ENCODE measurements at regions not wholly inside any gene's neighbourhood (a gene's known extent, or its start where the extent isn't known, plus 50 kb on each side); places are given as distances from the start of the nearest gene placed in this dataset.
A peak's percentile ranks its signal among the peaks of the same experiment; 100 is the strongest.

DNA sequence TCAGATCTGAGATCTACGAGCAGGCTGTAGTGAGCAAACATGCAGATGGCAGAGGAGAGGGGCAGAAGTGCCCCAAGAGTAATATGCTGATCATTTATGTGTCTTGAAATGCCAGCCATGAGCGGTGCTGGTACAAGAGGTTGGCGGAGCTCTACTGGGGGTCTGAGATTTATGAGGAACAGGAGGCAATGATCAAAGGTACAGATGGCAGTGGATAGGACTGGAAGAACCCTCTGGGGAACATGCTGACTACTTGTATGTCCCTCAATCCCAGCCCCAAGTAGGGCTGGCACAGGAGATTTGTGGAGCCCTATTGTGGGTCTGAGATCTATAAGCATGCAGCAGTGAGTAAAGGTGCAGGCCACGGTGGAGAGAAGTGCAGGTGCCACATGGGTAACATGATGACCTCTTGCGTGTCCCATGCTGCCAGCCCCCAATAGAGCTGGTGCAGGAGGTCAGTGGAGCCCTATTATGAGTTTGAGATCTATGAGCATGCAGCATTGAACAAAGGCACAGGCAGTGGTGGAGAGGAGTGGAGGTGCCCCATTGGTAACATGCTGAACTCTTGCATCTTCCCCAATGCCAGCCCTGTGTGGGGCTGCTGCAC lies 97.2 kb upstream of the ZNF678 start:
- H3K36me3 Mint-ChIP-seq: no peaks in the 10 kb centered on the region
- DNase-seq (ENCODE audit: low spot score) (no peak), ATAC-seq (peak; percentile 15 to 20)
- no peak overlapping the region for H3K4me3 Mint-ChIP-seq
- no peaks in the 10 kb centered on the region for H3K4me1 Mint-ChIP-seq (ENCODE audit: low read depth in 2 of 2)
- H3K9me3 Mint-ChIP-seq: no peaks in the 10 kb centered on the region
- H3K27ac Mint-ChIP-seq: no peak overlapping the region
- H3K27me3 Mint-ChIP-seq: peaks cover 7 to 10% of the 10 kb centered on the region in 2 donors

- peaks cover 6 to 8% of the 10 kb centered on the region in 2 donors for H3K27me3 Mint-ChIP-seq
- no peaks in the 10 kb centered on the region for H3K36me3 Mint-ChIP-seq
- H3K4me1 Mint-ChIP-seq (ENCODE audit: low read depth in 2 of 2): no peaks in the 10 kb centered on the region
- no peak for DNase-seq (ENCODE audit: low spot score)
- H3K27ac Mint-ChIP-seq: no peak overlapping the region
- peak; percentile 15 to 34 for ATAC-seq
- no peaks in the 10 kb centered on the region for H3K9me3 Mint-ChIP-seq
- no peak overlapping the region for H3K4me3 Mint-ChIP-seq
Measured at GRCh38 chr1:227465256-227465655, 98.1 kb upstream of the ZNF678 start.

DNA sequence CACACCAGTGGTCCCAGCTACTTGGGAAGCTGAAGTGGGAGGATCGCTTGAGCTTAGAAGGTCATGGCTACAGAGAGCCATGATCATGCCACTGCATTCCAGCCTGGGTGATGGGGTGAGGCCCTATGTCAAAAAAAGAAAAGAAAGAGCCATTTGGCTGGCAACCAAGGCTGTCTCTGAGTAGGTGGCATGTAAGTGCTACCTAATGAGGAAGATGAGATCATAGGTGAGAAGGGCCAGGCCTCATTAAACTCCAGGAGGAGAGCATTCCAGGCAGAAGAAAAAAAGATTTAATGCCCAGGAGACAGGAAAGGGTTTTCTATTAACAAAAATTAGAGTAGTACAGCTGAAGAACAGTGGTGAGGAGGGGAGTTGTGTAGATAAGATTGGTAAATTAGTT lies 103.4 kb upstream of the ZNF678 start:
- H3K36me3 Mint-ChIP-seq: no peaks in the 10 kb centered on the region
- no peak for ATAC-seq

DNA sequence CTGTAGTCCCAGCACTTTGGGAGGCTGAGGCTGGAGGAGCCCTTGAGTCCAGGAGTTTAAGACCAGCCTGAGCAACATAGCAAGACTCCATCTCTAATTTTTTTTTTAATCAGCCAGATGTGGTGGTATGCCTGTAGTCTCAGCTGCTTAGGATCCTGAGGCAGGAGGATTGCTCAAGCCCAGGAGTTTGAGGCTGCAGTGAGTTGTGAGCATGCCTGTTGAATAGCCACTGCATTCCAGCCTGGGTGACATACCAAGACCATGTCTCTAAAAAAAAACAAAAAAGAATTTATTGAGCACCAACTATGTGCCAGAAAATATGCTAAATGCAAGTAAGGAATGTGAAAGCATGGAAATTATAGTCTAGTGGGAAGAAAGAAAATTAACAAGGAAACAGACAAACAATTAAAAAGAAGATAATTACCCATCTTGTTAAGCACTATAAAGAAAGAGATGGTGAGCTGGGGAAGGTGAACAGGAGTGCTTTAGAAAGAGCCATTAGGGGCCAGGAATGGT lies 104.0 kb upstream of the ZNF678 start:
- H3K4me3 Mint-ChIP-seq: no peak overlapping the region
- H3K27me3 Mint-ChIP-seq: peaks cover 20 to 36% of the 10 kb centered on the region in 2 donors
- no peaks in the 10 kb centered on the region for H3K36me3 Mint-ChIP-seq
- DNase-seq (ENCODE audit: low spot score) (no peak), ATAC-seq (no peak)
- H3K27ac Mint-ChIP-seq: no peak overlapping the region
- H3K9me3 Mint-ChIP-seq: no peaks in the 10 kb centered on the region
- H3K4me1 Mint-ChIP-seq (ENCODE audit: low read depth in 2 of 2): no peaks in the 10 kb centered on the region

More for the DNA sequence above, 103.4 kb upstream of the ZNF678 start:
- no peak for DNase-seq (ENCODE audit: low spot score)
- Mint-ChIP-seq H3K27ac (no peak overlapping the region), H3K9me3 (no peaks in the 10 kb centered on the region), H3K4me1 (ENCODE audit: low read depth in 2 of 2) (no peaks in the 10 kb centered on the region), H3K27me3 (peaks cover 17 to 30% of the 10 kb centered on the region in 2 donors), H3K4me3 (no peak overlapping the region)

DNA sequence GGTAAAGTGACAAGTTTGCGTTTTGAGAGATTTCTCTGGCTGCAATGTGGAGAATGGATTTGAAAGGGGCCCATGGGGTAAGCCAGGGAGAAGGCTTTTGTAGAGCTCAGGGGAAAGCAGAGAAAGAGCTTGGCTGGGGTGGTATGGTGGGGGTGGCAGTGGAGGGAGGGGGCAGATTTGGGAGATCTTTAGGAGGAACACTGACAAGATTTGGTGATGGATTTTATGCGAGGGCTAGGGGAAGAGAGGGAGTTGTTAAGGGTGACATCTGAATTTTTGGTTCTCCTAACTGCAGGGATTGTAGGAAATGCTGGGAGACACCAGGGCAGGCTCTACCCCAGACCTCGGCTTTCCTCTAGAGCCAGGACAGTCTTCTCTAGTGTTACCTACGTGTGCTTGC lies 108.7 kb upstream of the ZNF678 start:
- no peaks in the 10 kb centered on the region for H3K4me1 Mint-ChIP-seq (ENCODE audit: low read depth in 2 of 2)
- H3K4me3 Mint-ChIP-seq: no peak overlapping the region
- ATAC-seq (no peak), DNase-seq (ENCODE audit: low spot score) (no peak)
- H3K27me3 Mint-ChIP-seq: peaks cover 26 to 44% of the 10 kb centered on the region in 2 donors
- H3K27ac Mint-ChIP-seq: no peak overlapping the region
- H3K36me3 Mint-ChIP-seq: no peaks in the 10 kb centered on the region
- no peaks in the 10 kb centered on the region for H3K9me3 Mint-ChIP-seq

DNA sequence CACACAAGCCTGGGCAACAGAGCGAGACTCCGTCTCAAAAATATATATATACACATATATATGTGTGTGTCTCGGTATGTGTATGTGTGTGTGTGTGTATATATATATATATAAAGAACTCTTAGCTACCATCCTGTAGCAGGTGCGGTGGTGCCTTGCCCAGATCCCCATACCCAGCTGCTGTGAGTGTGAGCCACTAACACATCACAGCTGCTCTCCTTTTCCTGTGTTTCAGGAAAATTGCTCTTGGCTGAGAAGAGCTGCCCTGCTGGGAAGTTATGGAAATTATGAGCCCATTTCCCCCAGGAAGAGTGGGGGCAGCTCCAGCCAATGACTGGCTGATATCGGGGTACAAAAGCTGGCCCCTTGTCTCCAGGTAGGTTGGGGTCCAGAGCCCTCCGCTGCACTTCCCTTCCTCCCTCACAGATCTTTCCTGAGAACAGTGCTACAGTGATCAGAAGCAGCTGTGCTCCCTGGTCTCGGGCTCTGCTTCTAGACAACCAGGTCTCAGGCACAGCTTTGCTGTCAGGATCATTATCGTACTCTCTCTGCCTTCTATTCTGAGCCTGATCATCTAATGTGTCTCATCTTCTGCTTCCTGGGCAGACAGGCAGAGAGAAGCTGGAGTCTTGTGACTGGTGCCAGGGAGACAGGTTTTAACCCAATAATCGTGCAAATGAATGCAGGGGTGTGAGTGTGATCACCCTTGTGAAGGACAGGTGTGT lies 109.6 kb upstream of the ZNF678 start:
- Mint-ChIP-seq H3K36me3 (no peaks in the 10 kb centered on the region), H3K4me1 (ENCODE audit: low read depth in 2 of 2) (no peaks in the 10 kb centered on the region), H3K27me3 (peaks cover 28 to 44% of the 10 kb centered on the region in 2 donors), H3K27ac (no peak overlapping the region), H3K9me3 (no peaks in the 10 kb centered on the region), H3K4me3 (no peak overlapping the region)
- no peak for ATAC-seq
- no peak for DNase-seq (ENCODE audit: low spot score)

DNA sequence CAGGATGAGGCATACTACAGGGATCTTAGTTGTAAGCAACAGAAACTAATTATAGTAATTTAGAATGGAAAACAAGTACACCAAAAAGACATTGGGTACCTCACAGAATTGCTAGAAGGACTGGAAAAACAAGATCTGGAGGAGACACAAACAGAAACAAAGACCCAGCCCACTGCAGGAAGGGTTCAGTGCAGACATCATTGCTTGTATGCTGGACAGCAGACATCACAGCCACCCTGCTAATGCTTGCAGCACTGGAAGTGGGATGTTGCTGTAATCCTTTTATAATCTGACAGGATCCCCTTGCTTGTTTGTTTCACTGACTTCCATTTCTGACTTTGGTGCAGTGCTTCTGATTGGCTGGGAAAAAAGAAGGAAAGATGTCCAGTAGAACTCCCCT lies 111.4 kb upstream of the ZNF678 start:
- ATAC-seq: no peak
- Mint-ChIP-seq H3K9me3 (no peaks in the 10 kb centered on the region), H3K4me1 (ENCODE audit: low read depth in 2 of 2) (no peaks in the 10 kb centered on the region), H3K4me3 (no peak overlapping the region), H3K27me3 (peaks cover 31 to 52% of the 10 kb centered on the region in 2 donors), H3K27ac (no peak overlapping the region), H3K36me3 (no peaks in the 10 kb centered on the region)
- DNase-seq (ENCODE audit: low spot score): no peak

DNA sequence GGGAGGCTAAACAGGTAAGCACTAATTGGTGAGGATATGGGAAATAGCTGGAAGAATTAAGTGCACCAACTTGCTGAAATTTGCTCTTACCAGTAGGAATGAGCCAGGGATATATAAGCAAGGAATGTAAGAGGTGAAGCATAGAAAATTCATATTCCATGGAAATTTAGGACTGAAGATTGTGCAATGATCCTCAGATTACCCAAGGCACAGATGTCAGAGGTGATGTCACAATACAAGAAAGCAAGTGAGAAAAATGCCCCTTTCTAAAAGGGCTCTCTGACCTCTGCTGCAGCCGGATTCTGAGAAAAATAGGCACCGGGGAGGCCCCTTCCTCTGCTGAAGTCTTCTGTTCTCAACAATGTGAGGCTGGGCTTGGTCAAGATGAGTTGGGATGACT lies 112.3 kb upstream of the ZNF678 start:
- Mint-ChIP-seq H3K9me3 (no peaks in the 10 kb centered on the region), H3K36me3 (no peaks in the 10 kb centered on the region), H3K27me3 (peaks cover 28 to 49% of the 10 kb centered on the region in 2 donors), H3K4me1 (ENCODE audit: low read depth in 2 of 2) (no peaks in the 10 kb centered on the region), H3K4me3 (no peak overlapping the region), H3K27ac (no peak overlapping the region)
- ATAC-seq (no peak), DNase-seq (ENCODE audit: low spot score) (no peak)

GRCh38 chr1:227450489-227450888 lies 112.9 kb upstream of the ZNF678 start:
- Mint-ChIP-seq H3K4me1 (ENCODE audit: low read depth in 2 of 2) (no peaks in the 10 kb centered on the region), H3K36me3 (no peaks in the 10 kb centered on the region), H3K9me3 (no peaks in the 10 kb centered on the region), H3K4me3 (no peak overlapping the region), H3K27ac (no peak overlapping the region), H3K27me3 (peaks cover 31 to 51% of the 10 kb centered on the region in 2 donors)
- DNase-seq (ENCODE audit: low spot score) (no peak), ATAC-seq (no peak)

GRCh38 chr1:227449741-227450441 lies 113.5 kb upstream of the ZNF678 start:
- Mint-ChIP-seq H3K9me3 (no peaks in the 10 kb centered on the region), H3K4me3 (no peak overlapping the region), H3K36me3 (no peaks in the 10 kb centered on the region), H3K27ac (no peak overlapping the region), H3K27me3 (peaks cover 28 to 47% of the 10 kb centered on the region in 2 donors), H3K4me1 (ENCODE audit: low read depth in 2 of 2) (no peaks in the 10 kb centered on the region)
- ATAC-seq (no peak), DNase-seq (ENCODE audit: low spot score) (no peak)

GRCh38 chr1:227449051-227449450 lies 114.3 kb upstream of the ZNF678 start:
- Mint-ChIP-seq H3K9me3 (no peaks in the 10 kb centered on the region), H3K4me3 (no peak overlapping the region), H3K27me3 (peaks cover 23 to 38% of the 10 kb centered on the region in 2 donors), H3K36me3 (no peaks in the 10 kb centered on the region), H3K27ac (no peak overlapping the region), H3K4me1 (ENCODE audit: low read depth in 2 of 2) (no peaks in the 10 kb centered on the region)
- DNase-seq (ENCODE audit: low spot score): peak; percentile 65
- peak in 1 of 2 donors; percentile 56 for ATAC-seq

GRCh38 chr1:227447531-227447990 lies 115.8 kb upstream of the ZNF678 start:
- Mint-ChIP-seq H3K27ac (no peak overlapping the region), H3K27me3 (peaks cover 25 to 44% of the 10 kb centered on the region in 2 donors), H3K36me3 (no peaks in the 10 kb centered on the region), H3K4me1 (ENCODE audit: low read depth in 2 of 2) (no peaks in the 10 kb centered on the region), H3K4me3 (no peak overlapping the region), H3K9me3 (no peaks in the 10 kb centered on the region)
- ATAC-seq (no peak), DNase-seq (ENCODE audit: low spot score) (no peak)

DNA sequence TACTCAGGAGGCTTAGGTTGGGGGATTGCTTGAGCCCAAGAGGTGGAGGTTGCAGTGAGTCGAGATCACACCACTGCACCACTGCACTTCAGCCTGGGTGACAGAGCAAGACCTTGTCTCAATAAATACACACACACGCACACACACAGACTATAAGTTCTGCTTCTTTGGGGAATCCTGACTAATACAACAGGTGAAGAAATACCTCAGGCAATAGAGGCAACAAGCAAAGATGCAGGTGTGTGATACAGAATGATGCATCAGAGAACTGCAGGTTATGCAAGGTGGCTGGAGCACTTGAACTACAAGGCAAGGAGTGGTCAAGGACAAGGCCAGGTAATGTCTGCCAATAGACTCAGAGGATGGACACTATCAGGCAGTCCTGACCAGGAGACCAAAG lies 117.6 kb upstream of the ZNF678 start:
- H3K4me1 Mint-ChIP-seq (ENCODE audit: low read depth in 2 of 2): no peaks in the 10 kb centered on the region
- H3K27ac Mint-ChIP-seq: no peak overlapping the region
- no peaks in the 10 kb centered on the region for H3K36me3 Mint-ChIP-seq
- no peaks in the 10 kb centered on the region for H3K9me3 Mint-ChIP-seq
- peaks cover 23 to 40% of the 10 kb centered on the region in 2 donors for H3K27me3 Mint-ChIP-seq
- no peak for DNase-seq (ENCODE audit: low spot score)
- H3K4me3 Mint-ChIP-seq: no peak overlapping the region
- peak in 1 of 2 donors; percentile 44 for ATAC-seq
